SK-N-SH treated with all-trans-retinoic acid at 6 μM for 48 hours (cell line): ENCODE measurements at regions not wholly inside any gene's neighbourhood (a gene's known extent, or its start where the extent isn't known, plus 50 kb on each side); places are given as distances from the start of the nearest gene placed in this dataset.

Experiments used
- ARNTL ChIP-seq: fragments of 450-650 bp; formaldehyde crosslinking; IDR thresholded peaks from 2 replicates; pipeline ENCODE4 v1.5.0; 2020; ENCODE audit warnings: low read depth, mild to moderate bottlenecking, moderate library complexity, borderline replicate concordance
- ISL1 ChIP-seq: fragments of 250-450 bp; sonication (Bioruptor Pico); IDR thresholded peaks from 2 replicates; pipeline ENCODE4 v2.1.2; 2022; ENCODE audit warnings: mild to moderate bottlenecking, moderate library complexity
- RARB ChIP-seq: fragments of 250-450 bp; sonication (Bioruptor Pico); IDR thresholded peaks from 2 replicates; pipeline ENCODE4 v1.8.0; 2021; ENCODE audit warnings: mild to moderate bottlenecking, moderate library complexity
- SNAI2 ChIP-seq: fragments of 250-450 bp; sonication (Bioruptor Pico); IDR thresholded peaks from 2 replicates; pipeline ENCODE4 v1.5.0; 2020; ENCODE audit warnings: mild to moderate bottlenecking, moderate library complexity
- TCF4 ChIP-seq: fragments of 250-450 bp; sonication (Bioruptor Pico); IDR thresholded peaks from 2 replicates; pipeline ENCODE4 v1.8.0; 2021; ENCODE audit warnings: mild to moderate bottlenecking, moderate library complexity, borderline replicate concordance
- ZC3H10 ChIP-seq: fragments of 250-450 bp; sonication (Bioruptor Pico); IDR thresholded peaks from 2 replicates; pipeline ENCODE4 v1.5.1; 2021; ENCODE audit warnings: mild to moderate bottlenecking, moderate library complexity
- ZFP30 ChIP-seq: fragments of 450-650 bp; formaldehyde crosslinking; IDR thresholded peaks from 2 replicates; pipeline ENCODE4 v1.5.0; 2022; ENCODE audit warnings: mild to moderate bottlenecking, moderate library complexity
- ZNF70 ChIP-seq: fragments of 450-650 bp; formaldehyde crosslinking; IDR thresholded peaks from 2 replicates; pipeline ENCODE4 v1.5.0; 2020; ENCODE audit warnings: mild to moderate bottlenecking, moderate library complexity
- ZNF8 ChIP-seq: fragments of 450-650 bp; formaldehyde crosslinking; IDR thresholded peaks from 2 replicates; pipeline ENCODE4 v1.5.0; 2020; ENCODE audit warnings: mild to moderate bottlenecking, moderate library complexity
- TF ChIP-seq, protein P1 (sequence below): fragments of 250-450 bp; sonication (Bioruptor Pico); IDR thresholded peaks from 2 replicates; pipeline ENCODE4 v1.5.1; 2020; ENCODE audit warnings: low read depth, mild to moderate bottlenecking, moderate library complexity

DNA sequence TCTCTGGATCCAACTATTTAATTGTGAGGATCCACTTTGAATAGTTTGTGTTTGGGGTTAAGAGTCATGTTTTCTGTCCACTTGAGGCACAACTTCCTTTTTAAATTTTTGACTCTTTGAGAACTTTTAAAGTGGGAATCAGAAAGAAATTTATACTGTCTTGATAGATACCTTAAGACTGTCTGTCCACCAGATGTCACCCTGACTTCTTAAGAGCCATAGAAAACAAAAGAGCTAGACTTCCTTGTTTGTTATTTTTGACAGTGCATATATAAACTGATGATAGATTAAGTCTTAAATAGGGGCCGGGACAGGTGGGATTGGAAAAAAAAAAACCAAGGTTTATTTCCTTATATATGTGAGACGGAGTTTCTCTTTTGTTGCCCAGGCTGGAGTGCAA lies 52.1 kb upstream of the WDR72 start:
- no peak for TF ChIP-seq ZFP30 (CRISPR knock-in tag)
- TF ChIP-seq ARNTL (CRISPR knock-in tag) = no peak
- no peak for TF ChIP-seq RARB (CRISPR knock-in tag)
- TF ChIP-seq ZNF8 = no peak
- TF ChIP-seq ZNF70 (CRISPR knock-in tag) = no peak
- no peak for TF ChIP-seq ISL1 (CRISPR knock-in tag)
- no peak for TF ChIP-seq SNAI2
- TF ChIP-seq TCF4 (CRISPR knock-in tag) = no peak
- TF ChIP-seq, protein P1, sequence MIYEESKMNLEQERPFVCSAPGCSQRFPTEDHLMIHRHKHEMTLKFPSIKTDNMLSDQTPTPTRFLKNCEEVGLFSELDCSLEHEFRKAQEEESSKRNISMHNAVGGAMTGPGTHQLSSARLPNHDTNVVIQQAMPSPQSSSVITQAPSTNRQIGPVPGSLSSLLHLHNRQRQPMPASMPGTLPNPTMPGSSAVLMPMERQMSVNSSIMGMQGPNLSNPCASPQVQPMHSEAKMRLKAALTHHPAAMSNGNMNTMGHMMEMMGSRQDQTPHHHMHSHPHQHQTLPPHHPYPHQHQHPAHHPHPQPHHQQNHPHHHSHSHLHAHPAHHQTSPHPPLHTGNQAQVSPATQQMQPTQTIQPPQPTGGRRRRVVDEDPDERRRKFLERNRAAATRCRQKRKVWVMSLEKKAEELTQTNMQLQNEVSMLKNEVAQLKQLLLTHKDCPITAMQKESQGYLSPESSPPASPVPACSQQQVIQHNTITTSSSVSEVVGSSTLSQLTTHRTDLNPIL (CRISPR knock-in tag) = no peak
- no peak for TF ChIP-seq ZC3H10
